Upper lobe of left lung (tissue), 4 donors: ENCODE measurements at regions not wholly inside any gene's neighbourhood (a gene's known extent, or its start where the extent isn't known, plus 50 kb on each side); places are given as distances from the start of the nearest gene placed in this dataset.

Experiments used
- CTCF ChIP-seq, 6 experiments: fragments of 450-650 bp in 4 of 6; fragments of 200-600 bp in 2 of 6; sonication (generic) in 2 of 6; IDR thresholded peaks; one replicate each; pipeline ENCODE4 v1.5.1; 2016 to 2019; ENCODE audit warnings: antibody characterized with exemption in 6 of 6
- POLR2A ChIP-seq, 4 donors: fragments of 450-650 bp; IDR thresholded peaks; one replicate each; pipeline ENCODE4 v1.5.1; 2016 to 2017; ENCODE audit warnings: antibody characterized with exemption in 4 of 4, mild to moderate bottlenecking in 2 of 4

DNA sequence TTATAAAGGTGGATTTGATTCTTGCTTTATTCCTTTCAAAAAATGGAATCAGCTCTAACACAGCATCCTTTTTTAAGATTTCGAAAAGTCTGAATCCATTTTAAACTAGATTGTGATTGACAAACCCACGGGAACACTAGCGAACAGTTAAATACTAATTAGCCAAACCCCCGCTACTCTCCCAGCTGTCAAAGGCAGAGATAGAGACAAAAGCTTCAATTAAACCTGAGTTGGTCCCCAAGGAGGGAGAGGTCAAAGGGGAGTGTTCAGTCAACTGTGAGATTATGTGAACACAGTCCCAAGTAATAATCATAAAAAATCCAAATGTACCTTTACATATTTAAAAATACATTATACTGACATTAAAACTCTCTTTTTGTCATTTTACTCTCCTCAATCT is 65.7 kb upstream of the TBX20 start:
- TF ChIP-seq POLR2A (IDR thresholded peaks at IDR 0.05) (no peak), CTCF (IDR thresholded peaks at IDR 0.05) (no peak)
